Omental fat pad (tissue), 3 donors: ENCODE measurements at regions not wholly inside any gene's neighbourhood (a gene's known extent, or its start where the extent isn't known, plus 50 kb on each side); places are given as distances from the start of the nearest gene placed in this dataset.

Experiments used
- ATAC-seq: fragments of 150-250 bp; one replicate; pipeline ENCODE4 v1.9.1; 2016; ENCODE audit warnings: mild to moderate bottlenecking, moderate library complexity; ENCODE audit not compliant: low FRiP score
- DNase-seq: peaks from one replicate; pipeline ENCODE4 v3.0.0-alpha.2; 2019; ENCODE audit warnings: low spot score
- CTCF ChIP-seq, 3 donors: fragments of 450-650 bp; IDR thresholded peaks; one replicate each; pipeline ENCODE4 v1.5.1; 2016 to 2017; ENCODE audit warnings: antibody characterized with exemption in 3 of 3, mild to moderate bottlenecking in 3 of 3, moderate library complexity in 2 of 3

GRCh38 chr5:33305572-33305971, 135.2 kb upstream of the TARS1 start:
- no peak for TF ChIP-seq CTCF (IDR thresholded peaks at IDR 0.05)
- ATAC-seq: no peak
- DNase-seq: no peak

- ATAC-seq (no peak), DNase-seq (no peak)
- TF ChIP-seq CTCF (IDR thresholded peaks at IDR 0.05): no peak
These were observed 134.0 kb upstream of the TARS1 start for GRCh38 chr5:33306758-33307157.

GRCh38 chr5:33308586-33308985, 132.2 kb upstream of the TARS1 start:
- no peak for TF ChIP-seq CTCF (IDR thresholded peaks at IDR 0.05)

GRCh38 chr5:33309068-33309467, 131.7 kb upstream of the TARS1 start:
- TF ChIP-seq CTCF (IDR thresholded peaks at IDR 0.05): no peak
- ATAC-seq (no peak), DNase-seq (no peak)

More at GRCh38 chr5:33308586-33308985, 132.2 kb upstream of the TARS1 start:
- ATAC-seq (no peak), DNase-seq (no peak)

GRCh38 chr5:33309536-33310345, 131.0 kb upstream of the TARS1 start:
- ATAC-seq (no peak), DNase-seq (no peak)
- no peak for TF ChIP-seq CTCF (IDR thresholded peaks at IDR 0.05)

GRCh38 chr5:33310451-33310850, 130.3 kb upstream of the TARS1 start:
- DNase-seq (no peak), ATAC-seq (no peak)
- TF ChIP-seq CTCF (IDR thresholded peaks at IDR 0.05): no peak

GRCh38 chr5:33311893-33312292, 128.9 kb upstream of the TARS1 start:
- ATAC-seq: peak; percentile 76
- TF ChIP-seq CTCF (IDR thresholded peaks at IDR 0.05): no peak
- no peak for DNase-seq
